ENCODE measurements at regions not wholly inside any gene's neighbourhood (a gene's known extent, or its start where the extent isn't known, plus 50 kb on each side); places are given as distances from the start of the nearest gene placed in this dataset.

DNA sequence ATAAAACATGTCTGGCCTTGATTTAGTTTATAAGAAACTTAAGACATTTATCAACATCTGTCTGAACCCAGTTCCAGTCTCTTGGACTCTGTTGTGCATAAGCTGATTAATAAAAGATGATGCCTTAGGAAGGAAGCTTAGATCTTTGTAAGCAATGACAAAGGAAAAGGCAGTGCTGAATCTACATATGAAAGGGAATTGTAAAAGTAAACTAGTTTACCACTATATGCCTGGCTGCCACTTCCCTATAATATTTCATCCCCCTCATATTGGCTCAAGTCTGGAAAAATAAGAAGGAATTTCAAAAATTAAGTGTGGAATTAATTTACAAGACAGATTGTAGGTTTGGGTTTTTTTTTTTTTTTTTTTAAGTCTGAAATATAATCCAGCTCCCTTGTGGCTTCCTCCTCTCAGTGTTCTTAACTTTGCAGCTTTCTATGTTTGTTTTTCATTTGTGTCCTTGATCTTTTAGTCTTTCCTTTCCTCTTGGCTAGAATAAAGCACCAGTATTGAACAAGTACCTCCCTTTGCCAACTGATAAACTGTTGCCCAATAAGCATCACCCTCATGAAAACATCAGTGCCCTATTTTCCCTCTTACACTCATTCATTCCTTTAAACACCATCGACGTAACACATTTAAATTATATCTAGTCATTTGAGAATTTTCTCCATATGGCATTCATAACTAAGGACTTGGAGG lies 146.7 kb upstream of the TBX18 start:
- ATAC-seq: no peak
- Mint-ChIP-seq H3K27ac (no peak overlapping the region), H3K4me3 (no peak overlapping the region), H3K36me3 (ENCODE audit: low read depth) (no peaks in the 10 kb centered on the region), H3K9me3 (peaks cover 3% of the 10 kb centered on the region), H3K27me3 (no peaks in the 10 kb centered on the region), H3K4me1 (ENCODE audit: low read depth) (no peaks in the 10 kb centered on the region)
- no peak for DNase-seq
- intact Hi-C loops (cut with micrococcal nuclease): no loop called here
- CTCF ChIA-PET: no interaction called here
- no peak for TF ChIP-seq CTCF (IDR thresholded peaks at IDR 0.05)
- POLR2A ChIA-PET: no interaction called here

- TF ChIP-seq CTCF (IDR thresholded peaks at IDR 0.05): no peak
- Mint-ChIP-seq H3K4me1 (ENCODE audit: low read depth) (no peaks in the 10 kb centered on the region), H3K4me3 (no peak overlapping the region), H3K27ac (no peak overlapping the region), H3K36me3 (ENCODE audit: low read depth) (no peaks in the 10 kb centered on the region), H3K9me3 (no peaks in the 10 kb centered on the region), H3K27me3 (no peaks in the 10 kb centered on the region)
- DNase-seq (no peak), ATAC-seq (no peak)
- intact Hi-C loops (cut with micrococcal nuclease): no loop called here
- ChIA-PET POLR2A (no interaction called here), CTCF (no interaction called here)
Observed at GRCh38 chr6:84908304-84908904, 144.0 kb upstream of the TBX18 start.

- no peak for ATAC-seq
- DNase-seq: no peak
- Mint-ChIP-seq H3K27me3 (no peaks in the 10 kb centered on the region), H3K36me3 (ENCODE audit: low read depth) (no peaks in the 10 kb centered on the region), H3K4me3 (no peak overlapping the region), H3K9me3 (no peaks in the 10 kb centered on the region), H3K27ac (no peak overlapping the region), H3K4me1 (ENCODE audit: low read depth) (no peaks in the 10 kb centered on the region)
- intact Hi-C loops (cut with micrococcal nuclease): no loop called here
- no peak for TF ChIP-seq CTCF (IDR thresholded peaks at IDR 0.05)
- ChIA-PET CTCF (no interaction called here), POLR2A (no interaction called here)
Observed at GRCh38 chr6:84906514-84906913, 142.1 kb upstream of the TBX18 start.

- ATAC-seq: no peak
- H3K4me1 Mint-ChIP-seq (ENCODE audit: low read depth): no peaks in the 10 kb centered on the region
- TF ChIP-seq CTCF (IDR thresholded peaks at IDR 0.05): no peak
- no peaks in the 10 kb centered on the region for H3K9me3 Mint-ChIP-seq
- H3K36me3 Mint-ChIP-seq (ENCODE audit: low read depth): no peaks in the 10 kb centered on the region
- intact Hi-C loops (cut with micrococcal nuclease): no loop called here
- ChIA-PET CTCF (no interaction called here), POLR2A (no interaction called here)
- H3K27ac Mint-ChIP-seq: no peak overlapping the region
- H3K27me3 Mint-ChIP-seq: no peaks in the 10 kb centered on the region
- no peak for DNase-seq
- no peak overlapping the region for H3K4me3 Mint-ChIP-seq
Observed at GRCh38 chr6:84905823-84906222, 141.4 kb upstream of the TBX18 start.

- H3K36me3 Mint-ChIP-seq (ENCODE audit: low read depth): no peaks in the 10 kb centered on the region
- H3K4me3 Mint-ChIP-seq: no peak overlapping the region
- DNase-seq (no peak), ATAC-seq (no peak)
- no peaks in the 10 kb centered on the region for H3K4me1 Mint-ChIP-seq (ENCODE audit: low read depth)
- CTCF ChIA-PET: no interaction called here
- H3K27ac Mint-ChIP-seq: no peak overlapping the region
- no peaks in the 10 kb centered on the region for H3K27me3 Mint-ChIP-seq
- POLR2A ChIA-PET: no interaction called here
- intact Hi-C loops (cut with micrococcal nuclease): no loop called here
- TF ChIP-seq CTCF (IDR thresholded peaks at IDR 0.05): no peak
- peaks cover 2% of the 10 kb centered on the region for H3K9me3 Mint-ChIP-seq
Observed at GRCh38 chr6:84902354-84902928, 138.0 kb upstream of the TBX18 start.
